CD8-positive, alpha-beta memory T cell (primary cell): ENCODE measurements at regions not wholly inside any gene's neighbourhood (a gene's known extent, or its start where the extent isn't known, plus 50 kb on each side); places are given as distances from the start of the nearest gene placed in this dataset.
A peak's percentile ranks its signal among the peaks of the same experiment; 100 is the strongest.

Experiments used
- CTCF ChIA-PET: fragments of 350-600 bp; sonication (Branson Sonifier 250); formaldehyde crosslinking; loops from one replicate; lab custom pipeline; 2021; ENCODE audit warnings: antibody characterized with exemption; lab: Charles Lee
- POLR2A ChIA-PET: fragments of 350-600 bp; sonication (Branson Sonifier 250); formaldehyde crosslinking; loops from one replicate; lab custom pipeline; 2021; ENCODE audit warnings: antibody characterized with exemption; lab: Charles Lee
- DNase-seq, 5 donors: peaks; one replicate each; pipeline versions ENCODE4 v3.0.0 to v3.0.0-alpha.2; 2020 to 2022; ENCODE audit warnings: mixed read lengths in 1 of 5
- H3K27ac ChIP-seq: one replicate; pipeline ENCODE4 v1.7.0; 2013; ENCODE audit warnings: low read depth, mild to moderate bottlenecking, low read length, moderate library complexity
- H3K27me3 ChIP-seq: 2 replicates; pipeline ENCODE4 v1.7.0; 2013; ENCODE audit warnings: low read length, mild to moderate bottlenecking; ENCODE audit not compliant: insufficient read depth, poor library complexity, severe bottlenecking
- H3K36me3 ChIP-seq: 2 replicates; pipeline ENCODE4 v1.7.0; 2013; ENCODE audit warnings: mild to moderate bottlenecking, low read length, moderate library complexity; ENCODE audit not compliant: insufficient read depth
- H3K4me1 ChIP-seq: 2 replicates; pipeline ENCODE4 v1.7.0; 2013; ENCODE audit warnings: mild to moderate bottlenecking, low read length, moderate library complexity; ENCODE audit not compliant: insufficient read depth
- H3K4me3 ChIP-seq: 2 replicates; pipeline ENCODE4 v1.7.0; 2013; ENCODE audit warnings: mild to moderate bottlenecking, low read length
- H3K9me3 ChIP-seq: 2 replicates; pipeline ENCODE4 v1.7.0; 2013; ENCODE audit warnings: mild to moderate bottlenecking, low read length
- H3K27ac Mint-ChIP-seq, 8 donors: one replicate each; pipeline ENCODE4 v1.8.0; 2020 to 2021; ENCODE audit warnings: mixed read lengths in 8 of 8, mild to moderate bottlenecking in 6 of 8, inconsistent platforms in 3 of 8, moderate library complexity in 3 of 8
- H3K27me3 Mint-ChIP-seq, 2 donors: one replicate each; pipeline ENCODE4 v1.8.0; 2020 to 2021; ENCODE audit warnings: mixed read lengths in 2 of 2, mild to moderate bottlenecking in 1 of 2, moderate library complexity in 1 of 2
- H3K36me3 Mint-ChIP-seq, 3 donors: one replicate each; pipeline ENCODE4 v1.8.0; 2020 to 2021; ENCODE audit warnings: mixed read lengths in 3 of 3, inconsistent platforms in 1 of 3, mild to moderate bottlenecking in 1 of 3
- H3K4me1 Mint-ChIP-seq, 3 donors: one replicate each; pipeline ENCODE4 v1.8.0; 2020 to 2021; ENCODE audit warnings: mixed read lengths in 3 of 3, inconsistent platforms in 1 of 3, mild to moderate bottlenecking in 1 of 3
- H3K4me3 Mint-ChIP-seq, 7 donors: one replicate each; pipeline ENCODE4 v1.8.0; 2020 to 2021; ENCODE audit warnings: mixed read lengths in 7 of 7, mild to moderate bottlenecking in 6 of 7, moderate library complexity in 4 of 7, inconsistent platforms in 2 of 7
- H3K9me3 Mint-ChIP-seq, 5 donors: one replicate each; pipeline ENCODE4 v1.8.0; 2020 to 2022; ENCODE audit warnings: mixed read lengths in 5 of 5, mild to moderate bottlenecking in 3 of 5, moderate library complexity in 2 of 5, inconsistent platforms in 1 of 5

GRCh38 chrX:20500171-20500865 is 233.6 kb upstream of the RPS6KA3 start:
- DNase-seq, result no peak
- peak overlapping the region in 3 of 7 donors; percentile 36 to 52 (median 37) for H3K4me3 Mint-ChIP-seq
- peaks cover 7 to 10% of the 10 kb centered on the region in 2 donors for H3K27me3 Mint-ChIP-seq
- peak overlapping the region in 2 of 8 donors; percentile 56 to 94 for H3K27ac Mint-ChIP-seq
- Histone ChIP-seq H3K27ac (no peak overlapping the region), H3K36me3 (no peaks in the 10 kb centered on the region), H3K9me3 (no peaks in the 10 kb centered on the region), H3K27me3 (no peaks in the 10 kb centered on the region), H3K4me1 (no peaks in the 10 kb centered on the region), H3K4me3 (no peak overlapping the region)
- ChIA-PET CTCF (no interaction called here), POLR2A (interaction anchor here (0.6 to 1.0 kb wide), 2 partner anchors 46 to 417 kb away, joined by 3 read pairs; no protein-coding TSS in a partner anchor)
- no peaks in the 10 kb centered on the region for H3K9me3 Mint-ChIP-seq
- peaks cover 11 to 16% (median 16%) of the 10 kb centered on the region in 3 donors for H3K4me1 Mint-ChIP-seq
- H3K36me3 Mint-ChIP-seq, result no peaks in the 10 kb centered on the region

- Mint-ChIP-seq H3K4me3 (no peak overlapping the region), H3K36me3 (no peaks in the 10 kb centered on the region), H3K27me3 (peaks cover 7 to 10% of the 10 kb centered on the region in 2 donors), H3K27ac (no peak overlapping the region), H3K4me1 (peaks cover 11 to 16% (median 16%) of the 10 kb centered on the region in 3 donors), H3K9me3 (no peaks in the 10 kb centered on the region)
- CTCF ChIA-PET, result no interaction called here
- POLR2A ChIA-PET, result interaction anchor here (0.6 kb wide), 1 partner anchor 416 kb away, joined by 3 read pairs; no protein-coding TSS in a partner anchor
- Histone ChIP-seq H3K27me3 (no peaks in the 10 kb centered on the region), H3K4me1 (no peaks in the 10 kb centered on the region), H3K9me3 (no peaks in the 10 kb centered on the region), H3K4me3 (no peak overlapping the region), H3K36me3 (no peaks in the 10 kb centered on the region), H3K27ac (no peak overlapping the region)
- no peak for DNase-seq
These were observed 233.1 kb upstream of the RPS6KA3 start for GRCh38 chrX:20499763-20500162.

- no peak overlapping the region for H3K27ac Mint-ChIP-seq
- peaks cover 11 to 16% (median 16%) of the 10 kb centered on the region in 3 donors for H3K4me1 Mint-ChIP-seq
- no peak overlapping the region for H3K4me3 Mint-ChIP-seq
- ChIA-PET CTCF (no interaction called here), POLR2A (no interaction called here)
- no peaks in the 10 kb centered on the region for H3K36me3 Mint-ChIP-seq
- no peaks in the 10 kb centered on the region for H3K9me3 Mint-ChIP-seq
- DNase-seq, result no peak
- H3K27me3 Mint-ChIP-seq, result peaks cover 4 to 8% of the 10 kb centered on the region in 2 donors
- no peak overlapping the region for H3K27ac ChIP-seq
- H3K4me3 ChIP-seq, result no peak overlapping the region
- H3K27me3 ChIP-seq, result no peaks in the 10 kb centered on the region
- no peaks in the 10 kb centered on the region for H3K9me3 ChIP-seq
- H3K36me3 ChIP-seq, result no peaks in the 10 kb centered on the region
- no peaks in the 10 kb centered on the region for H3K4me1 ChIP-seq
These were observed 232.3 kb upstream of the RPS6KA3 start for GRCh38 chrX:20498851-20499635.

- H3K27me3 Mint-ChIP-seq, result peaks cover under 1 to 3% of the 10 kb centered on the region in 2 donors
- no peaks in the 10 kb centered on the region for H3K36me3 Mint-ChIP-seq
- Histone ChIP-seq H3K27ac (no peak overlapping the region), H3K4me1 (no peaks in the 10 kb centered on the region), H3K9me3 (no peaks in the 10 kb centered on the region), H3K36me3 (no peaks in the 10 kb centered on the region), H3K4me3 (no peak overlapping the region), H3K27me3 (no peaks in the 10 kb centered on the region)
- DNase-seq, result no peak
- H3K4me3 Mint-ChIP-seq, result no peak overlapping the region
- H3K9me3 Mint-ChIP-seq, result no peaks in the 10 kb centered on the region
- ChIA-PET POLR2A (no interaction called here), CTCF (no interaction called here)
- peaks cover 9 to 10% (median 9%) of the 10 kb centered on the region in 3 donors for H3K4me1 Mint-ChIP-seq
- H3K27ac Mint-ChIP-seq, result no peak overlapping the region
These were observed 228.9 kb upstream of the RPS6KA3 start for GRCh38 chrX:20495575-20495974.

- no peaks in the 10 kb centered on the region for H3K36me3 ChIP-seq
- no peak overlapping the region for H3K27ac Mint-ChIP-seq
- H3K4me3 ChIP-seq, result no peak overlapping the region
- H3K36me3 Mint-ChIP-seq, result no peaks in the 10 kb centered on the region
- H3K9me3 ChIP-seq, result no peaks in the 10 kb centered on the region
- no peaks in the 10 kb centered on the region for H3K4me1 Mint-ChIP-seq
- ChIA-PET POLR2A (no interaction called here), CTCF (no interaction called here)
- no peak overlapping the region for H3K27ac ChIP-seq
- no peak for DNase-seq
- no peak overlapping the region for H3K4me3 Mint-ChIP-seq
- H3K27me3 ChIP-seq, result no peaks in the 10 kb centered on the region
- peaks cover 0 to 3% (median 0%) of the 10 kb centered on the region in 5 donors for H3K9me3 Mint-ChIP-seq
- H3K27me3 Mint-ChIP-seq, result peaks cover 0 to 11% of the 10 kb centered on the region in 2 donors
- H3K4me1 ChIP-seq, result no peaks in the 10 kb centered on the region
These were observed 221.8 kb upstream of the RPS6KA3 start for GRCh38 chrX:20488473-20488872.

- no peak overlapping the region for H3K4me3 ChIP-seq
- DNase-seq, result no peak
- no peak overlapping the region for H3K27ac ChIP-seq
- peaks cover 0 to 11% of the 10 kb centered on the region in 2 donors for H3K27me3 Mint-ChIP-seq
- POLR2A ChIA-PET, result no interaction called here
- H3K36me3 Mint-ChIP-seq, result no peaks in the 10 kb centered on the region
- CTCF ChIA-PET, result no interaction called here
- no peak overlapping the region for H3K4me3 Mint-ChIP-seq
- H3K9me3 ChIP-seq, result no peaks in the 10 kb centered on the region
- no peak overlapping the region for H3K27ac Mint-ChIP-seq
- no peaks in the 10 kb centered on the region for H3K27me3 ChIP-seq
- no peaks in the 10 kb centered on the region for H3K4me1 Mint-ChIP-seq
- H3K9me3 Mint-ChIP-seq, result peaks cover 0 to 3% (median 0%) of the 10 kb centered on the region in 5 donors
- H3K36me3 ChIP-seq, result no peaks in the 10 kb centered on the region
- H3K4me1 ChIP-seq, result no peaks in the 10 kb centered on the region
These were observed 220.5 kb upstream of the RPS6KA3 start for GRCh38 chrX:20487227-20487626.

- Mint-ChIP-seq H3K36me3 (peaks cover 0 to 1% (median 0%) of the 10 kb centered on the region in 3 donors), H3K27me3 (peaks cover 0 to 2% of the 10 kb centered on the region in 2 donors), H3K27ac (no peak overlapping the region), H3K4me1 (no peaks in the 10 kb centered on the region), H3K9me3 (peaks cover 0 to 2% (median 0%) of the 10 kb centered on the region in 5 donors), H3K4me3 (no peak overlapping the region)
- ChIA-PET CTCF (no interaction called here), POLR2A (no interaction called here)
- H3K4me3 ChIP-seq, result no peak overlapping the region
- H3K27me3 ChIP-seq, result no peaks in the 10 kb centered on the region
- no peaks in the 10 kb centered on the region for H3K9me3 ChIP-seq
- no peaks in the 10 kb centered on the region for H3K4me1 ChIP-seq
- DNase-seq, result no peak
- H3K36me3 ChIP-seq, result no peaks in the 10 kb centered on the region
- H3K27ac ChIP-seq, result no peak overlapping the region
These were observed 214.9 kb upstream of the RPS6KA3 start for GRCh38 chrX:20481632-20482031.

- no peaks in the 10 kb centered on the region for H3K9me3 ChIP-seq
- Mint-ChIP-seq H3K4me1 (no peaks in the 10 kb centered on the region), H3K27me3 (no peaks in the 10 kb centered on the region), H3K27ac (no peak overlapping the region), H3K36me3 (peaks cover 0 to 1% (median 0%) of the 10 kb centered on the region in 3 donors), H3K4me3 (no peak overlapping the region), H3K9me3 (peaks cover 0 to 2% (median 0%) of the 10 kb centered on the region in 5 donors)
- H3K27me3 ChIP-seq, result no peaks in the 10 kb centered on the region
- H3K4me1 ChIP-seq, result no peaks in the 10 kb centered on the region
- no peak for DNase-seq
- H3K36me3 ChIP-seq, result no peaks in the 10 kb centered on the region
- H3K27ac ChIP-seq, result no peak overlapping the region
- POLR2A ChIA-PET, result no interaction called here
- CTCF ChIA-PET, result no interaction called here
- no peak overlapping the region for H3K4me3 ChIP-seq
These were observed 213.2 kb upstream of the RPS6KA3 start for GRCh38 chrX:20479896-20480295.
